H1 (cell line): ENCODE measurements at regions not wholly inside any gene's neighbourhood (a gene's known extent, or its start where the extent isn't known, plus 50 kb on each side); places are given as distances from the start of the nearest gene placed in this dataset.

Source experiments
- ATF3 ChIP-seq: IDR thresholded peaks from 2 replicates; pipeline ENCODE4 v1.6.1; 2011; ENCODE audit warnings: low read depth, mild to moderate bottlenecking, low read length; ENCODE audit not compliant: insufficient read depth
- SP1 ChIP-seq: IDR thresholded peaks from 2 replicates; pipeline ENCODE4 v1.6.1; 2011; ENCODE audit warnings: low read depth, low read length
- SRF ChIP-seq: IDR thresholded peaks from 2 replicates; pipeline ENCODE4 v1.6.1; 2011; ENCODE audit warnings: mild to moderate bottlenecking, low read depth, low read length, moderate library complexity
- TAF1 ChIP-seq: IDR thresholded peaks from 2 replicates; pipeline ENCODE4 v1.6.1; 2011; ENCODE audit warnings: mild to moderate bottlenecking, low read depth, low read length

GRCh38 chr2:183283209-183283608 is 159.0 kb downstream of the NUP35 start:
- TF ChIP-seq TAF1: no peak
- TF ChIP-seq SP1: no peak
- TF ChIP-seq ATF3: no peak
- no peak for TF ChIP-seq SRF
